ENCODE measurements at regions not wholly inside any gene's neighbourhood (a gene's known extent, or its start where the extent isn't known, plus 50 kb on each side); places are given as distances from the start of the nearest gene placed in this dataset.
"Not testable (repeated sequence)": the region's sequence is repeated elsewhere in the genome, so short reads cannot be mapped to it uniquely, and the experiment has no call there.

DNA sequence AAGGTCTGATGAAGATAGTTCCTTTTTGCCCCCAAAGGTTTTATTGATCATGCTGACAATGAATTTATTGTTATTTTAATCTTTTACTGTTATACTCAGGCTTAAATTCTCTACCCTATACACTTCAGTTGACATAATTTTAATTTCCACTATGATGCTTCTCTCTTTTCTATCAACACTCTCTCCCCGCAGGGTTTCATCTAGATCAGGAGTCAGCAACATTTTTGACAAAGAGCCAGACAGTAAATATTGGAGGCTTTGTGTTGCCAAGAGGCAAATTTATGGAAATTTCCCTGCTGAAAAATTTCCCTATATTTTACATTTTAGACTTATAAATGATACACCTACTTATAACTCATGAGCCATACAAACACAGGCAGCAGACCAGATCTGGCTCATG is 524.0 kb upstream of the ZNF337 start:
- TF ChIP-seq, protein P1, sequence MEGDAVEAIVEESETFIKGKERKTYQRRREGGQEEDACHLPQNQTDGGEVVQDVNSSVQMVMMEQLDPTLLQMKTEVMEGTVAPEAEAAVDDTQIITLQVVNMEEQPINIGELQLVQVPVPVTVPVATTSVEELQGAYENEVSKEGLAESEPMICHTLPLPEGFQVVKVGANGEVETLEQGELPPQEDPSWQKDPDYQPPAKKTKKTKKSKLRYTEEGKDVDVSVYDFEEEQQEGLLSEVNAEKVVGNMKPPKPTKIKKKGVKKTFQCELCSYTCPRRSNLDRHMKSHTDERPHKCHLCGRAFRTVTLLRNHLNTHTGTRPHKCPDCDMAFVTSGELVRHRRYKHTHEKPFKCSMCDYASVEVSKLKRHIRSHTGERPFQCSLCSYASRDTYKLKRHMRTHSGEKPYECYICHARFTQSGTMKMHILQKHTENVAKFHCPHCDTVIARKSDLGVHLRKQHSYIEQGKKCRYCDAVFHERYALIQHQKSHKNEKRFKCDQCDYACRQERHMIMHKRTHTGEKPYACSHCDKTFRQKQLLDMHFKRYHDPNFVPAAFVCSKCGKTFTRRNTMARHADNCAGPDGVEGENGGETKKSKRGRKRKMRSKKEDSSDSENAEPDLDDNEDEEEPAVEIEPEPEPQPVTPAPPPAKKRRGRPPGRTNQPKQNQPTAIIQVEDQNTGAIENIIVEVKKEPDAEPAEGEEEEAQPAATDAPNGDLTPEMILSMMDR (IDR thresholded peaks at IDR 0.05; ENCODE audit: extremely low read depth in 1 of 2, insufficient read depth in 1 of 2, low read depth in 1 of 2, low read length in 2 of 2): not testable (repeated sequence)
- TF ChIP-seq EZH2 (IDR thresholded peaks at IDR 0.05; ENCODE audit: borderline replicate concordance, low read depth, low read length, severe bottlenecking); POLR2AphosphoS5 (IDR thresholded peaks at IDR 0.05; ENCODE audit: insufficient read depth, low read depth, low read length); MYC (IDR thresholded peaks at IDR 0.05; ENCODE audit: low read depth, low read length); JUN (IDR thresholded peaks at IDR 0.05; ENCODE audit: borderline replicate concordance, insufficient read depth, insufficient read length, low read depth): not testable (repeated sequence)
